ENCODE measurements at regions not wholly inside any gene's neighbourhood (a gene's known extent, or its start where the extent isn't known, plus 50 kb on each side); places are given as distances from the start of the nearest gene placed in this dataset.
"Not testable (repeated sequence)": the region's sequence is repeated elsewhere in the genome, so short reads cannot be mapped to it uniquely, and the experiment has no call there.

DNA sequence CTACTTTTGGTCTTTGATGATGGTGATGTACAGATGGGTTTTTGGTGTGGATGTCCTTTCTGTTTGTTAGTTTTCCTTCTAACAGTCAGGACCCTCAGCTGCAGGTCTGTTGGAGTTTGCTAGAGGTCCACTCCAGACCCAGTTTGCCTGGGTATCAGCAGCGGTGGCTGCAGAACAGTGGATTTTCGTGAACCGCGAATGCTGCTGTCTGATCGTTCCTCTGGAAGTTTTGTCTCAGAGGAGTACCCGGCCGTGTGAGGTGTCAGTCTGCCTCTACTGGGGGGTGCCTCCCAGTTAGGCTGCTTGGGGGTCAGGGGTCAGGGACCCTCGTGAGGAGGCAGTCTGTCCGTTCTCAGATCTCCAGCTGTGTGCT lies 56.6 kb upstream of the TNFAIP8 start:
- H3K27me3 ChIP-seq (ENCODE audit: insufficient read depth, low read length, poor library complexity, severe bottlenecking); H3K9ac ChIP-seq (ENCODE audit: low read depth, low read length, poor library complexity, severe bottlenecking); H2AFZ ChIP-seq (ENCODE audit: low read length); H3K4me3 ChIP-seq (ENCODE audit: low read length, poor library complexity, severe bottlenecking); H3K4me2 ChIP-seq (ENCODE audit: low read depth, low read length, poor library complexity, severe bottlenecking); H3K9me2 ChIP-seq (replicated peaks; ENCODE audit: low read depth, low read length); H3F3A ChIP-seq (ENCODE audit: low read depth); H4K20me1 ChIP-seq (ENCODE audit: insufficient read depth, low read length, poor library complexity, severe bottlenecking); H3K36me3 ChIP-seq (ENCODE audit: insufficient read depth, low read length); H3K9me3 ChIP-seq (ENCODE audit: insufficient read depth, low read depth, low read length): not testable (repeated sequence)
- H3K4me1 ChIP-seq (ENCODE audit: insufficient read depth, low read length, poor library complexity, severe bottlenecking): peaks cover 28% of the 10 kb centered on the region
- peaks cover 47% of the 10 kb centered on the region for H3K79me2 ChIP-seq (ENCODE audit: insufficient read depth, low read length)

DNA sequence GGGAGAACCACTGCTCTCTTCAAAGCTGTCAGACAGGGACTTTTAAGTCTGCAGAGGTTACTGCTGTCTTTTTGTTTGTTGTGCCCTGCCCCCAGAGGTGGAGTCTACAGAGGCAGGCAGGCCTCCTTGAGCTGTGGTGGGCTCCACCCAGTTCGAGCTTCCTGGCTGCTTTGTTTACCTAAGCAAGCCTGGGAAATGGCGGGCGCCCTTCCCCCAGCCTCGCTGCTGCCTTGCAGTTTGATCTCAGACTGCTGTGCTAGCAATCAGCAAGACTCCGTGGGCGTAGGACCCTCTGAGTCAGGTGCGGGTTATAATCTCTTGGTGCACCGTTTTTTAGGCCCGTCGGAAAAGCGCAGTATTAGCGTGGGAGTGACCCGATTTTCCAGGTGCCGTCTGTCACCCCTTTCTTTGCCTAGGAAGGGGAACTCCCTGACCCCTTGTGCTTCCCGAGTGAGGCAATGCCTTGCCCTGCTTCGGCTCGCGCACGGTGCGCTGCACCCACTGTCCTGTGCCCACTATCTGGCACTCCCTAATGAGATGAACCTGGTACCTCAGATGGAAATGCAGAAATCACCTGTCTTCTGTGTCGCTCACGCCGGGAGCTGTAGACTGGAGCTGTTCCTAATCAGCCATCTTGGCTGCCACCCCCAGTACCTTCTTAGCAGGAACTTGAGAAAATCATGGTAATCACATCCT lies 56.1 kb upstream of the TNFAIP8 start:
- H4K20me1 ChIP-seq (ENCODE audit: insufficient read depth, low read length, poor library complexity, severe bottlenecking); H3K4me3 ChIP-seq (ENCODE audit: low read length, poor library complexity, severe bottlenecking); H3K9me2 ChIP-seq (replicated peaks; ENCODE audit: low read depth, low read length); H3K36me3 ChIP-seq (ENCODE audit: insufficient read depth, low read length); H3K4me2 ChIP-seq (ENCODE audit: low read depth, low read length, poor library complexity, severe bottlenecking); H3F3A ChIP-seq (ENCODE audit: low read depth); H3K9ac ChIP-seq (ENCODE audit: low read depth, low read length, poor library complexity, severe bottlenecking); H2AFZ ChIP-seq (ENCODE audit: low read length); H3K9me3 ChIP-seq (ENCODE audit: insufficient read depth, low read depth, low read length); H3K27me3 ChIP-seq (ENCODE audit: insufficient read depth, low read length, poor library complexity, severe bottlenecking): not testable (repeated sequence)
- peaks cover 34% of the 10 kb centered on the region for H3K4me1 ChIP-seq (ENCODE audit: insufficient read depth, low read length, poor library complexity, severe bottlenecking)
- peaks cover 52% of the 10 kb centered on the region for H3K79me2 ChIP-seq (ENCODE audit: insufficient read depth, low read length)

DNA sequence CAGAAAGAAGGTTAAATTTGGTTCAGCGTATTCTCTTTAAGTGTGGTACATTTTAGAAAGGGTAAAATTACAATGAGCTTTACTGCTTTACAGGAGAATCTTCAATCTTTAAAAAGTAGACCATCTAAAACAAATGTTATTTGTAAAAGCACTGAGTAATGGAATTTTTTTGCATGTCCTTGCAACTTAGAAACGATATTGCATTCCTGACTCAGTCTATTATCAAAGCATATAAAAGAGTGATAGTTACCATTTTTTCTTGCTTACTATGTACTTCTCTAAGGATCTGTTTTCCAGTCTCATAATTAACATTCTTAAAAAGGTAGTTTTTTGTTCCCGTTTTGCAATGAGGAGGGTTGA lies 55.5 kb upstream of the TNFAIP8 start:
- Histone ChIP-seq H3K9ac (ENCODE audit: low read depth, low read length, poor library complexity, severe bottlenecking) (no peak overlapping the region), H3K4me1 (ENCODE audit: insufficient read depth, low read length, poor library complexity, severe bottlenecking) (peaks cover 38% of the 10 kb centered on the region), H2AFZ (ENCODE audit: low read length) (no peak overlapping the region), H3K4me3 (ENCODE audit: low read length, poor library complexity, severe bottlenecking) (no peak overlapping the region), H3K9me2 (replicated peaks; ENCODE audit: low read depth, low read length) (no peaks in the 10 kb centered on the region), H3K79me2 (ENCODE audit: insufficient read depth, low read length) (peaks cover 58% of the 10 kb centered on the region), H4K20me1 (ENCODE audit: insufficient read depth, low read length, poor library complexity, severe bottlenecking) (peaks cover 3% of the 10 kb centered on the region), H3K36me3 (ENCODE audit: insufficient read depth, low read length) (no peaks in the 10 kb centered on the region), H3K9me3 (ENCODE audit: insufficient read depth, low read depth, low read length) (no peaks in the 10 kb centered on the region), H3K27me3 (ENCODE audit: insufficient read depth, low read length, poor library complexity, severe bottlenecking) (no peaks in the 10 kb centered on the region), H3F3A (ENCODE audit: low read depth) (no peaks in the 10 kb centered on the region), H3K4me2 (ENCODE audit: low read depth, low read length, poor library complexity, severe bottlenecking) (no peak overlapping the region)
- no peak for TF ChIP-seq EZH2phosphoT487 (IDR thresholded peaks at IDR 0.05; ENCODE audit: borderline replicate concordance)

DNA sequence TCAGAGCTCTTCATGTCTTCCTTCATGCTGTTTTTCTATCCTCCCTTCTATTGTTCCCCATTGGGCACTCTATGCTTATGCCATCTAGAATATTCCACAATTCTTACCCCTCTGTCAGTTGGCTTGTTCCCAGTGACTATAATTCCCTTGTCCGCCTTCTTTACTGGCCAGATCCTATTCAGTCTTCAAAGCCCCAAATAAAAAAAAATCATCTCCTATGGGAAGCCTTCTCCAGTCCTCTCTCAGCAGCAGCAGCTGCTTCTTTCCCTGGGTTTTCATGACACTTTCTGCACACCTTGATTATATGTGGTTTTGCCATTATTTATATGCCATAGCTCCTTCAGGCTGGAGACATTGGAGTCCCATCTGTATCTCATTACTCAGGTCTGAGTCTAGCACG lies 54.6 kb upstream of the TNFAIP8 start:
- H3K4me1 ChIP-seq (ENCODE audit: insufficient read depth, low read length, poor library complexity, severe bottlenecking): peaks cover 47% of the 10 kb centered on the region
- no peak overlapping the region for H3K9ac ChIP-seq (ENCODE audit: low read depth, low read length, poor library complexity, severe bottlenecking)
- H3K4me3 ChIP-seq (ENCODE audit: low read length, poor library complexity, severe bottlenecking): no peak overlapping the region
- H2AFZ ChIP-seq (ENCODE audit: low read length): no peak overlapping the region
- no peaks in the 10 kb centered on the region for H3K36me3 ChIP-seq (ENCODE audit: insufficient read depth, low read length)
- no peak for TF ChIP-seq EZH2phosphoT487 (IDR thresholded peaks at IDR 0.05; ENCODE audit: borderline replicate concordance)
- TF ChIP-seq, protein P1, sequence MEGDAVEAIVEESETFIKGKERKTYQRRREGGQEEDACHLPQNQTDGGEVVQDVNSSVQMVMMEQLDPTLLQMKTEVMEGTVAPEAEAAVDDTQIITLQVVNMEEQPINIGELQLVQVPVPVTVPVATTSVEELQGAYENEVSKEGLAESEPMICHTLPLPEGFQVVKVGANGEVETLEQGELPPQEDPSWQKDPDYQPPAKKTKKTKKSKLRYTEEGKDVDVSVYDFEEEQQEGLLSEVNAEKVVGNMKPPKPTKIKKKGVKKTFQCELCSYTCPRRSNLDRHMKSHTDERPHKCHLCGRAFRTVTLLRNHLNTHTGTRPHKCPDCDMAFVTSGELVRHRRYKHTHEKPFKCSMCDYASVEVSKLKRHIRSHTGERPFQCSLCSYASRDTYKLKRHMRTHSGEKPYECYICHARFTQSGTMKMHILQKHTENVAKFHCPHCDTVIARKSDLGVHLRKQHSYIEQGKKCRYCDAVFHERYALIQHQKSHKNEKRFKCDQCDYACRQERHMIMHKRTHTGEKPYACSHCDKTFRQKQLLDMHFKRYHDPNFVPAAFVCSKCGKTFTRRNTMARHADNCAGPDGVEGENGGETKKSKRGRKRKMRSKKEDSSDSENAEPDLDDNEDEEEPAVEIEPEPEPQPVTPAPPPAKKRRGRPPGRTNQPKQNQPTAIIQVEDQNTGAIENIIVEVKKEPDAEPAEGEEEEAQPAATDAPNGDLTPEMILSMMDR (conservative IDR thresholded peaks at IDR 0.05; ENCODE audit: low read length): no peak
- peaks cover 67% of the 10 kb centered on the region for H3K79me2 ChIP-seq (ENCODE audit: insufficient read depth, low read length)
- H3K9me3 ChIP-seq (ENCODE audit: insufficient read depth, low read depth, low read length): no peaks in the 10 kb centered on the region
- H3K9me2 ChIP-seq (replicated peaks; ENCODE audit: low read depth, low read length): no peaks in the 10 kb centered on the region
- H3K4me2 ChIP-seq (ENCODE audit: low read depth, low read length, poor library complexity, severe bottlenecking): no peak overlapping the region
- H4K20me1 ChIP-seq (ENCODE audit: insufficient read depth, low read length, poor library complexity, severe bottlenecking): peaks cover 3% of the 10 kb centered on the region
- no peaks in the 10 kb centered on the region for H3K27me3 ChIP-seq (ENCODE audit: insufficient read depth, low read length, poor library complexity, severe bottlenecking)
- no peaks in the 10 kb centered on the region for H3F3A ChIP-seq (ENCODE audit: low read depth)
